HepG2 (cell line): ENCODE measurements at regions not wholly inside any gene's neighbourhood (a gene's known extent, or its start where the extent isn't known, plus 50 kb on each side); places are given as distances from the start of the nearest gene placed in this dataset.

ENCODE experiments used
- CENPX ChIP-seq: sonication (generic); formaldehyde crosslinking; IDR thresholded peaks from 2 replicates; pipeline ENCODE4 v1.9.0; 2021; ENCODE audit warnings: mild to moderate bottlenecking, missing genetic modification reagents, moderate library complexity
- STAT5B ChIP-seq: sonication (generic); formaldehyde crosslinking; IDR thresholded peaks from 2 replicates; pipeline ENCODE4 v1.4.0; 2020; ENCODE audit warnings: missing genetic modification reagents
- ZNF383 ChIP-seq: sonication (generic); formaldehyde crosslinking; IDR thresholded peaks from 2 replicates; pipeline ENCODE4 v1.4.0; 2020; ENCODE audit warnings: missing genetic modification reagents, mild to moderate bottlenecking, borderline replicate concordance

DNA sequence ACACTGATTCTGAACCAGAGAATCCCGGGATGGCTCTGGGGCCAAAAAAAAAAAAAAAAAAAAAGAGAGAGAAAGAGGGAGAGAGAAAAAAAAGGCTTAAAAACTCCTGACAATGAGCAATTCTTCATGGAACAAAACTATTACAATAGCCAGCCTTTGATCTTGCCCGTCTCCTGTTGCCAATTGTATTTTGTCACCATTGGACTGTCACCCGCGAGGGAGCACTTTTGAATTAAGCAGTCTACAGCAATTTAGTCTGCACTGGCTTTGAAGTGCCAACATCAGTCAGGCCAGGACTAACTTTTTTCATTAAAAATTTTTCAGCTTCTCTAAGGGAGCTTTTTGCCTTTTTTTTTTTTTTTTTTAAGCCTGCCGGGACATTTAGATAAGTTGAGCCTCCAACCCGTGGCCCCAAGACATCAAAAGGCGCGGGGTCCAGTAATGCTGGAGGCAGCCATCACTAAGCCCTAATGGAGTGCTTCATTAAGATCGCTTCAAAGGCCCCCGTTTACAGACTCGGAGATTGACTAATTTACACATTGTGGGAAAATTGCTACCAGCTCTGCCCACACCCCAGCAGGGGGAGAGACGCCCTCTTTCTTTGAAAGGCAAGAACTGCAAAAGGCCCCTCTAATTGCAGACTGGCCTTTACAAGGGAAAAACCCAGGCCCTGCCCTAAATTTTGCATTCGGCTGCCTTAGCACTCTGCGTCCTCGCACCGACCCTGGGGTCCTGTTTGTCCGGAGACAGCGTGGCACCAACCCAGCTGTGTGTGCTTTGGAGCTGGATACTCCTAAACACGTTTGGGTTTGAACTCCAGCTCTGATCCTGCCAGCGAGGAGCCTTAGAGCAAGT, 98.1 kb upstream of the MSX1 start:
- no peak for TF ChIP-seq CENPX
- TF ChIP-seq STAT5B (CRISPR knock-in tag): no peak
- no peak for TF ChIP-seq ZNF383 (CRISPR knock-in tag)
